NT2/D1 (cell line): ENCODE measurements at regions not wholly inside any gene's neighbourhood (a gene's known extent, or its start where the extent isn't known, plus 50 kb on each side); places are given as distances from the start of the nearest gene placed in this dataset.
"Not testable (repeated sequence)": the region's sequence is repeated elsewhere in the genome, so short reads cannot be mapped to it uniquely, and the experiment has no call there.

Experiments used
- DNase-seq: peaks from one replicate; pipeline ENCODE4 v3.0.0-alpha.2; 2011; ENCODE audit warnings: low read depth, low spot score
- H3K27me3 ChIP-seq: 2 replicates; pipeline ENCODE4 v1.6.0; 2011; ENCODE audit warnings: mild to moderate bottlenecking; ENCODE audit not compliant: insufficient read length, insufficient read depth
- H3K36me3 ChIP-seq: 2 replicates; pipeline ENCODE4 v1.6.1; 2011; ENCODE audit warnings: mild to moderate bottlenecking, low read length, mixed read lengths; ENCODE audit not compliant: insufficient read depth, insufficient read length
- H3K4me1 ChIP-seq: 2 replicates; pipeline ENCODE4 v1.5.1; 2011; ENCODE audit not compliant: insufficient read depth, insufficient read length
- H3K4me3 ChIP-seq: 2 replicates; pipeline ENCODE4 v1.5.1; 2011; ENCODE audit warnings: low read depth; ENCODE audit not compliant: insufficient read length
- H3K9ac ChIP-seq: 2 replicates; pipeline ENCODE4 v1.6.0; 2011; ENCODE audit warnings: low read depth; ENCODE audit not compliant: insufficient read length
- H3K9me3 ChIP-seq: 2 replicates; pipeline ENCODE4 v1.5.1; 2011; ENCODE audit warnings: mild to moderate bottlenecking, low read length; ENCODE audit not compliant: insufficient read depth
- SUZ12 ChIP-seq: IDR thresholded peaks from 2 replicates; pipeline ENCODE4 v1.6.1; 2011; ENCODE audit not compliant: insufficient read length, insufficient read depth; ENCODE audit errors: extremely low read depth
- YY1 ChIP-seq: IDR thresholded peaks from 2 replicates; pipeline ENCODE4 v1.6.1; 2011; ENCODE audit not compliant: insufficient read length, insufficient read depth
- ZNF274 ChIP-seq: IDR thresholded peaks from 2 replicates; pipeline ENCODE4 v1.6.1; 2011; ENCODE audit warnings: mild to moderate bottlenecking, low read depth, low read length

- Histone ChIP-seq H3K4me3 (no peak overlapping the region), H3K4me1 (no peaks in the 10 kb centered on the region), H3K9me3 (no peaks in the 10 kb centered on the region), H3K27me3 (no peaks in the 10 kb centered on the region), H3K9ac (no peak overlapping the region), H3K36me3 (no peaks in the 10 kb centered on the region)
- DNase-seq: no peak
- TF ChIP-seq SUZ12 (no peak), YY1 (no peak), ZNF274 (no peak)
Observed at GRCh38 chr5:166803058-166803457, 1488.4 kb upstream of the WWC1 start.

- not testable (repeated sequence) for H3K9ac ChIP-seq, H3K4me3 ChIP-seq, H3K27me3 ChIP-seq, H3K36me3 ChIP-seq, DNase-seq, H3K4me1 ChIP-seq, H3K9me3 ChIP-seq
Observed at GRCh38 chr5:166804223-166804622, 1487.2 kb upstream of the WWC1 start.

- H3K36me3 ChIP-seq, H3K9me3 ChIP-seq, H3K9ac ChIP-seq, H3K4me1 ChIP-seq, H3K27me3 ChIP-seq, DNase-seq, H3K4me3 ChIP-seq: not testable (repeated sequence)
Observed at GRCh38 chr5:166804693-166805092, 1486.8 kb upstream of the WWC1 start.

GRCh38 chr5:166810093-166810658 lies 1481.3 kb upstream of the WWC1 start:
- H3K4me1 ChIP-seq, H3K4me3 ChIP-seq, DNase-seq, H3K9ac ChIP-seq, H3K9me3 ChIP-seq, H3K36me3 ChIP-seq, H3K27me3 ChIP-seq: not testable (repeated sequence)

- TF ChIP-seq ZNF274 (no peak), SUZ12 (no peak), YY1 (no peak)
Observed at GRCh38 chr5:166810721-166811120, 1480.7 kb upstream of the WWC1 start.

DNA sequence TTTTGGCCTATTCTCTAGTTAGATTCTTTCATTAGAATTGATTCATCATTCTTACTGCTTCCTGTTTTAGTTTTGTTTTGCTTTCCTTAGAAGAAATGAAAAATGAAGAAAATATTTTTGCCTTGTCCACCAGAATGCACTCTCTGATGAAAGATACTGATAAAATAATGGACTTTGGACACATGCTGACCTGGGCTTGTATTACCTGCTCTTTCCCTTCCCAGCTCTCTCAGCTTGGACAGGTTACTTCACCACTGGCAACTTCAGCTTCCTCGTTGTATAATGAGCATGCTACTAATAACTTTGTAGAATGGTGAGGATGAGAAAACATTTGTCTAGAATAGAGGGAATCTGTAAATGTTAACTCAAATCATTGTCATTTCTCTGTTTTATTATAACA lies 1468.1 kb upstream of the WWC1 start:
- H3K36me3 ChIP-seq: no peaks in the 10 kb centered on the region
- TF ChIP-seq ZNF274 (no peak), SUZ12 (no peak), YY1 (no peak)
- H3K9me3 ChIP-seq: no peaks in the 10 kb centered on the region
- H3K4me1 ChIP-seq: no peaks in the 10 kb centered on the region
- H3K9ac ChIP-seq: no peak overlapping the region
- H3K27me3 ChIP-seq: no peaks in the 10 kb centered on the region
- DNase-seq: no peak
- no peak overlapping the region for H3K4me3 ChIP-seq

More at GRCh38 chr5:166810721-166811120, 1480.7 kb upstream of the WWC1 start:
- Histone ChIP-seq H3K9me3 (peaks cover 4% of the 10 kb centered on the region; the same call in 1 of the 2 replicates), H3K4me3 (no peak overlapping the region), H3K36me3 (no peaks in the 10 kb centered on the region), H3K9ac (no peak overlapping the region), H3K27me3 (no peaks in the 10 kb centered on the region), H3K4me1 (no peaks in the 10 kb centered on the region)
- no peak for DNase-seq

DNA sequence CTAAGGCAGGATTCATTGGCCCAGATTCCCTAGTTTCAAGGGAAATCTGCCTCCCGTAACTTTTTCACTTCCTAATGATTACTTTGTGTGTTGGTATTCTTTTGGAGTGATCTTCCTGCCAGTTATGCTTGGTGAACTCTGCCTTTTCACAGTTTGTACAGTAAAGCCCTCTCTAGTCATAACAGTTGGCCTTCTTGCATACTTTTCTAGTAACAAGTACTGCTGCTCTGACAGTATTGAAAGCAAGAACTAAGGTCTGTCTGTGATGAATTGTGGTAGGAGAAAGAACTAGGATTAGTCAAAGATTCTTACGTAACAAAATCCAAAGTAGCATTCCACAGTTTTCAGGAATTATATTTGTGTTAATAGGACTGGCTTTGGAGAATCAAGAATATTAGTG lies 1457.2 kb upstream of the WWC1 start:
- no peak overlapping the region for H3K4me3 ChIP-seq
- H3K4me1 ChIP-seq: no peaks in the 10 kb centered on the region
- DNase-seq: no peak
- TF ChIP-seq ZNF274 (no peak), YY1 (no peak), SUZ12 (no peak)
- H3K27me3 ChIP-seq: no peaks in the 10 kb centered on the region
- no peaks in the 10 kb centered on the region for H3K9me3 ChIP-seq
- no peak overlapping the region for H3K9ac ChIP-seq
- no peaks in the 10 kb centered on the region for H3K36me3 ChIP-seq

DNA sequence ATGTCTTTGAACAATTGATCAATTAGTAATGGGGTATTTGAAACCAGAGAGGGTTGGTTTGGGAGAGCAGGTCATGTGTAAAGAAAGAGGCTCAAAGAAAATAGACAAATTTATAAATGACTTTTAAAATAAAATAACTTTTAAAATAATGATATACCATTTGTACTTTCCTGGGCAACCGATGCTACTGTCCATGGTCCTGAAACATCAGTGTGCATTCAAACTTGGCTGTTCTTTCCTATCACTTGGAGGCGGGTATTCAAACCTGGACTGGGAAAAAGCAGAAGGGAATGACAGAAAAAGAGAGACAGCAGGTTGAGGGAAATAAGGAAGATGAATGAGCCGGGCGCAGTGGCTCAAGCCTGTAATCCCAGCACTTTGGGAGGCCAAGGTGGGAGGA lies 1446.4 kb upstream of the WWC1 start:
- Histone ChIP-seq H3K36me3 (no peaks in the 10 kb centered on the region), H3K27me3 (no peaks in the 10 kb centered on the region), H3K4me1 (no peaks in the 10 kb centered on the region), H3K9me3 (no peaks in the 10 kb centered on the region), H3K9ac (no peak overlapping the region), H3K4me3 (no peak overlapping the region)
- TF ChIP-seq SUZ12 (no peak), ZNF274 (no peak), YY1 (no peak)
- DNase-seq: peak; percentile 1
